T-helper 1 cell treated with Interleukin-12 subunit alpha and Interleukin-12 subunit beta and Interleukin-4 antibody, amounts not matched to agents 30 μg/mL and 1 μg/mL, for 36 hours (primary cell): ENCODE measurements at regions not wholly inside any gene's neighbourhood (a gene's known extent, or its start where the extent isn't known, plus 50 kb on each side); places are given as distances from the start of the nearest gene placed in this dataset.

Experiments used
- H3K27ac Mint-ChIP-seq: one replicate; pipeline ENCODE4 v1.8.0; 2021; ENCODE audit warnings: mild to moderate bottlenecking, mixed read lengths
- H3K27me3 Mint-ChIP-seq: one replicate; pipeline ENCODE4 v1.8.0; 2021; ENCODE audit warnings: low read depth, mixed read lengths
- H3K36me3 Mint-ChIP-seq: one replicate; pipeline ENCODE4 v1.8.0; 2021; ENCODE audit warnings: low read depth, mixed read lengths
- H3K4me1 Mint-ChIP-seq: one replicate; pipeline ENCODE4 v1.8.0; 2021; ENCODE audit warnings: low read depth, mixed read lengths
- H3K4me3 Mint-ChIP-seq: one replicate; pipeline ENCODE4 v1.8.0; 2021; ENCODE audit warnings: mild to moderate bottlenecking, moderate library complexity, mixed read lengths
- H3K9me3 Mint-ChIP-seq: one replicate; pipeline ENCODE4 v1.8.0; 2021; ENCODE audit warnings: mixed read lengths

GRCh38 chr21:38875694-38876492 is 70.2 kb downstream of the ETS2 start:
- Mint-ChIP-seq H3K9me3 (peaks cover 8% of the 10 kb centered on the region), H3K4me1 (peaks cover 2% of the 10 kb centered on the region), H3K27me3 (peaks cover 11% of the 10 kb centered on the region), H3K4me3 (no peak overlapping the region), H3K27ac (no peak overlapping the region), H3K36me3 (no peaks in the 10 kb centered on the region)
